Breast epithelium (tissue), 4 donors: ENCODE measurements at regions not wholly inside any gene's neighbourhood (a gene's known extent, or its start where the extent isn't known, plus 50 kb on each side); places are given as distances from the start of the nearest gene placed in this dataset.
"Not testable (repeated sequence)": the region's sequence is repeated elsewhere in the genome, so short reads cannot be mapped to it uniquely, and the experiment has no call there.

Source experiments
- DNase-seq, 2 donors: peaks; one replicate each; pipeline ENCODE4 v3.0.0-alpha.2; 2019; ENCODE audit warnings: low spot score in 2 of 2
- H3K27ac ChIP-seq, 2 donors: fragments of 200-600 bp; sonication (generic) in 1 of 2; one replicate each; pipeline ENCODE4 v1.5.1; 2016 to 2019; ENCODE audit warnings: mild to moderate bottlenecking in 1 of 2
- H3K27me3 ChIP-seq, 2 donors: fragments of 200-600 bp; sonication (generic) in 1 of 2; one replicate each; pipeline versions ENCODE4 v1.5.1 to v1.6.0; 2017 to 2019; ENCODE audit warnings: control low read depth in 1 of 2, mild to moderate bottlenecking in 1 of 2
- H3K36me3 ChIP-seq: fragments of 200-600 bp; one replicate; pipeline ENCODE4 v1.5.1; 2019
- H3K4me1 ChIP-seq, 2 donors: fragments of 200-600 bp; sonication (generic); one replicate each; pipeline ENCODE4 v1.5.1; 2016 to 2019; ENCODE audit warnings: control low read depth in 1 of 2
- H3K4me3 ChIP-seq, 3 donors: fragments of 200-600 bp; sonication (generic); 1 replicate in 2 of 3; 2 replicates in 1 of 3; pipeline ENCODE4 v1.5.1; 2016 to 2019; ENCODE audit warnings: mild to moderate bottlenecking in 3 of 3, moderate library complexity in 2 of 3
- H3K9me3 ChIP-seq, 2 donors: fragments of 200-600 bp; sonication (generic) in 1 of 2; one replicate each; pipeline ENCODE4 v1.5.1; 2016 to 2019; ENCODE audit warnings: control low read depth in 1 of 2
- POLR2A ChIP-seq: fragments of 450-650 bp; IDR thresholded peaks from one replicate; pipeline ENCODE4 v1.6.1; 2016; ENCODE audit warnings: antibody characterized with exemption, mild to moderate bottlenecking, moderate library complexity
- POLR2AphosphoS5 ChIP-seq, 3 donors: sonication (generic); formaldehyde crosslinking; IDR thresholded peaks; one replicate each; pipeline ENCODE4 v1.6.1; 2017; ENCODE audit warnings: antibody characterized with exemption in 3 of 3
- intact Hi-C: fragments of 100-400 bp; cut with DNase I; formaldehyde crosslinking; loops from one replicate; pipeline ENCODE4 v1.15.1; 2023; ENCODE audit warnings: low total_unique reads
- TF ChIP-seq, protein P1 (sequence below), 3 donors: fragments of 450-650 bp; IDR thresholded peaks; one replicate each; pipeline ENCODE4 v1.5.1; 2016 to 2017; ENCODE audit warnings: antibody characterized with exemption in 3 of 3, mild to moderate bottlenecking in 3 of 3, moderate library complexity in 3 of 3

DNA sequence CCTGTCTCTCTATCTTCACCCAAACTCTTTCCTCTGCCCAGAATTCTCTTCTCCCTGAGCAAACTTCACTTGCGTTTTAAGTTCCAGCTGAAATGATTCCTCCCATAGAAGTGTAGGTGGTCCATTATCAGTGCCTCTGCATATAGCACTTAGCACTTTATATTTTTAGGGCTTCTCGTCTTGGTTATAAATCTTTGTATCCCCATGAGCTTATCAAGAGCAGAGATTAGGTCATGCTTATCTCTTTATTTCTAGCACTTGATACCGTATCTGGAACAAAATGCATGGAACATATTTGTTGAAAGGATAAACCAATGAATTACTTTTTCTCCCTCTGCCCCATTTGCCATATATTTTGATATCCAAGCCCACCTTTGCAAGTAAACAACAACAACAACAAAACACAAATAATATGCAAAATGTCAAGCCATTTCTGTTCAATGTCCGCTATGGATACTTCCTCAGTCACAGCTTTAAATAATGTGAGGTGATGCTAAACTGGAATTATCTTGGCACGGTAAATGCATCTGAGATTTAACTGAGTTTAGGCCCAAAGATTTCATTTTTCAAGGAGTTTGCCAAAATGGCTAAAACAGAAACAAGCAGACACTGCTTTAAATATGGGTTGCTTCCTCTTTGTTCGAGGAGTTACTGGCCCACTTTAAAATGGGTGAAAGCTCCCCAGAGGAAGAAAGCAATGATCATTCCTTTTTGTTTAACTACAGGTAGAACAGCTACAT lies 106.2 kb upstream of the STMND1 start:
- Histone ChIP-seq H3K9me3 (no peaks in the 10 kb centered on the region), H3K27me3 (no peaks in the 10 kb centered on the region), H3K4me1 (no peaks in the 10 kb centered on the region), H3K36me3 (no peaks in the 10 kb centered on the region), H3K27ac (no peak overlapping the region), H3K4me3 (no peak overlapping the region)
- intact Hi-C loops, result no loop called here
- no peak for DNase-seq
- TF ChIP-seq POLR2A (no peak), POLR2AphosphoS5 (IDR thresholded peaks at IDR 0.05) (no peak)
- TF ChIP-seq, protein P1, sequence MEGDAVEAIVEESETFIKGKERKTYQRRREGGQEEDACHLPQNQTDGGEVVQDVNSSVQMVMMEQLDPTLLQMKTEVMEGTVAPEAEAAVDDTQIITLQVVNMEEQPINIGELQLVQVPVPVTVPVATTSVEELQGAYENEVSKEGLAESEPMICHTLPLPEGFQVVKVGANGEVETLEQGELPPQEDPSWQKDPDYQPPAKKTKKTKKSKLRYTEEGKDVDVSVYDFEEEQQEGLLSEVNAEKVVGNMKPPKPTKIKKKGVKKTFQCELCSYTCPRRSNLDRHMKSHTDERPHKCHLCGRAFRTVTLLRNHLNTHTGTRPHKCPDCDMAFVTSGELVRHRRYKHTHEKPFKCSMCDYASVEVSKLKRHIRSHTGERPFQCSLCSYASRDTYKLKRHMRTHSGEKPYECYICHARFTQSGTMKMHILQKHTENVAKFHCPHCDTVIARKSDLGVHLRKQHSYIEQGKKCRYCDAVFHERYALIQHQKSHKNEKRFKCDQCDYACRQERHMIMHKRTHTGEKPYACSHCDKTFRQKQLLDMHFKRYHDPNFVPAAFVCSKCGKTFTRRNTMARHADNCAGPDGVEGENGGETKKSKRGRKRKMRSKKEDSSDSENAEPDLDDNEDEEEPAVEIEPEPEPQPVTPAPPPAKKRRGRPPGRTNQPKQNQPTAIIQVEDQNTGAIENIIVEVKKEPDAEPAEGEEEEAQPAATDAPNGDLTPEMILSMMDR (IDR thresholded peaks at IDR 0.05), result no peak

DNA sequence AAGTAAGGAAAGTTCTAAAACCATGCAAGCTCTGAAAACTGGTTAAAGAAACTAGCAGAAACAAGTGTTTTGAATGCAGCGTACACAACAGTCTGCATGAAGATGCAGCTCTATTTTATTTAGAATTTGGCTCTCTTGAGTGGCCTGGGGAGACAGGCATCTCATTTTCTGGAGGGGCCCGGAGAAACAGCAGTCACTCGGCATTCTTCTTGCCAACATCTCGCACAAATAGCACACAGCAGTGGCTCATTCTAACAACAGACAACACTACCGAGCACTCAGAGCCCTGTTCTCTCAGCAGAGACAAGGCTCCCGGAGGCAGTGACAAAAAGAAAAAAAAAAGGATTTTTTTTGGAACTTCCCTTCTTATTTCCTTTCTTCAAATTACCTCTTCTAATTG lies 108.5 kb upstream of the STMND1 start:
- Histone ChIP-seq H3K4me1 (no peaks in the 10 kb centered on the region), H3K27ac (no peak overlapping the region), H3K36me3 (no peaks in the 10 kb centered on the region), H3K9me3 (no peaks in the 10 kb centered on the region), H3K4me3 (no peak overlapping the region), H3K27me3 (no peaks in the 10 kb centered on the region)
- no peak for DNase-seq
- TF ChIP-seq, protein P1 (IDR thresholded peaks at IDR 0.05), result no peak
- TF ChIP-seq POLR2A (no peak), POLR2AphosphoS5 (IDR thresholded peaks at IDR 0.05) (no peak)
- intact Hi-C loops, result no loop called here

- H3K27me3 ChIP-seq, result no peaks in the 10 kb centered on the region
- H3K4me3 ChIP-seq, result no peak overlapping the region
- TF ChIP-seq POLR2AphosphoS5 (IDR thresholded peaks at IDR 0.05), result no peak
- no peak for TF ChIP-seq POLR2A
- TF ChIP-seq, protein P1 (IDR thresholded peaks at IDR 0.05), result no peak
- DNase-seq, result no peak
- H3K36me3 ChIP-seq, result no peaks in the 10 kb centered on the region
- no peak overlapping the region for H3K27ac ChIP-seq
- no peaks in the 10 kb centered on the region for H3K4me1 ChIP-seq
- intact Hi-C loops, result no loop called here
- no peaks in the 10 kb centered on the region for H3K9me3 ChIP-seq
Measured at GRCh38 chr6:16991981-16992629, 109.7 kb upstream of the STMND1 start.

GRCh38 chr6:16989976-16990375 lies 111.9 kb upstream of the STMND1 start:
- intact Hi-C loops, H3K9me3 ChIP-seq: not testable (repeated sequence)

DNA sequence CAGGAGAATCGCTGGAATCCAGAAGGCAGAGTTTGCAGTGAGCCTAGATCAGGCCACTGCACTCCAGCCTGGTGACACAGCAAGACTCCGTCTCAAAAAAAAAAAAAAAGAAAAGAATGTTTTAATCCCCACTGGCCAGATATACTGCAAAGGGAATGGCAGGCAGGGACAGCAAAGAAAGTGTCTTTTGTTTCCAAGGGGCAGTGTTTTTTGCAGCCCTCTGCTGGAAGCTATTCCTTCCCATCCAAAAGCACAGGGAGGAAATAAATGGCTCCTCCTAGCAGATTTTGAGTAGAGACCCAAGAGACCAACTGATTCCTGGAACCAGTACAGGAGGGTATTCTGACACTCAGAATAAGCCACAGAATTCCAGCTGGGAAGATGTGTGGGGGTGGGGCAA lies 112.5 kb upstream of the STMND1 start:
- Histone ChIP-seq H3K27me3 (no peaks in the 10 kb centered on the region), H3K27ac (no peak overlapping the region), H3K36me3 (no peaks in the 10 kb centered on the region), H3K4me3 (no peak overlapping the region), H3K9me3 (no peaks in the 10 kb centered on the region), H3K4me1 (peaks cover 0 to 3% of the 10 kb centered on the region in 2 donors)
- no peak for DNase-seq
- intact Hi-C loops, result no loop called here
- TF ChIP-seq, protein P1 (IDR thresholded peaks at IDR 0.05), result no peak
- TF ChIP-seq POLR2AphosphoS5 (IDR thresholded peaks at IDR 0.05), result no peak
- no peak for TF ChIP-seq POLR2A

More at GRCh38 chr6:16989976-16990375, 111.9 kb upstream of the STMND1 start:
- not testable (repeated sequence) for H3K4me1 ChIP-seq, DNase-seq, H3K27ac ChIP-seq, H3K4me3 ChIP-seq, H3K27me3 ChIP-seq, H3K36me3 ChIP-seq
